Urothelium cell line (cell line): ENCODE measurements at regions not wholly inside any gene's neighbourhood (a gene's known extent, or its start where the extent isn't known, plus 50 kb on each side); places are given as distances from the start of the nearest gene placed in this dataset.
"Not testable (repeated sequence)": the region's sequence is repeated elsewhere in the genome, so short reads cannot be mapped to it uniquely, and the experiment has no call there.

Experiments
- DNase-seq: peaks from one replicate; pipeline ENCODE4 v3.0.0; 2011; ENCODE audit warnings: low spot score, mixed read lengths
- FAIRE-seq: peaks from 2 replicates; lab custom pipeline; 2011; peaks lifted over from hg19 to GRCh38; lab: Jason Lieb, UNC

GRCh38 chr2:8437228-8437948, 244.5 kb upstream of the ID2 start:
- DNase-seq: peak; percentile 48
- FAIRE-seq: peak; percentile 27

- no peak for FAIRE-seq
- no peak for DNase-seq
Observed at GRCh38 chr2:8437949-8438400, 243.9 kb upstream of the ID2 start.

GRCh38 chr2:8438476-8438875, 243.4 kb upstream of the ID2 start:
- DNase-seq (no peak), FAIRE-seq (no peak)

GRCh38 chr2:8438996-8439395, 242.9 kb upstream of the ID2 start:
- DNase-seq (no peak), FAIRE-seq (no peak)

- no peak for FAIRE-seq
- DNase-seq: no peak
Observed at GRCh38 chr2:8440029-8440778, 241.7 kb upstream of the ID2 start.

GRCh38 chr2:8441371-8441770, 240.5 kb upstream of the ID2 start:
- DNase-seq (no peak), FAIRE-seq (no peak)

- FAIRE-seq: no peak
- no peak for DNase-seq
Observed at GRCh38 chr2:8441986-8442385, 239.9 kb upstream of the ID2 start.

- FAIRE-seq: no peak
- no peak for DNase-seq
Observed at GRCh38 chr2:8442833-8443486, 238.9 kb upstream of the ID2 start.

GRCh38 chr2:8445580-8445979, 236.3 kb upstream of the ID2 start:
- no peak for FAIRE-seq
- DNase-seq: no peak

GRCh38 chr2:8446751-8447150, 235.1 kb upstream of the ID2 start:
- FAIRE-seq, DNase-seq: not testable (repeated sequence)

GRCh38 chr2:8447610-8448221, 234.1 kb upstream of the ID2 start:
- DNase-seq (peak; percentile 55), FAIRE-seq (no peak)

GRCh38 chr2:8448824-8449556, 232.9 kb upstream of the ID2 start:
- DNase-seq: no peak
- no peak for FAIRE-seq

- no peak for FAIRE-seq
- no peak for DNase-seq
Observed at GRCh38 chr2:8451273-8451672, 230.6 kb upstream of the ID2 start.

- FAIRE-seq (no peak), DNase-seq (no peak)
Observed at GRCh38 chr2:8452296-8452695, 229.6 kb upstream of the ID2 start.

- FAIRE-seq (no peak), DNase-seq (no peak)
Observed at GRCh38 chr2:8452979-8453903, 228.6 kb upstream of the ID2 start.

GRCh38 chr2:8453904-8454302, 228.0 kb upstream of the ID2 start:
- FAIRE-seq (no peak), DNase-seq (peak; percentile 21)

GRCh38 chr2:8454797-8455196, 227.1 kb upstream of the ID2 start:
- FAIRE-seq: no peak
- DNase-seq: no peak

- FAIRE-seq (no peak), DNase-seq (no peak)
Observed at GRCh38 chr2:8455236-8456150, 226.4 kb upstream of the ID2 start.
